Gastrocnemius medialis (tissue), 4 donors: ENCODE measurements at regions not wholly inside any gene's neighbourhood (a gene's known extent, or its start where the extent isn't known, plus 50 kb on each side); places are given as distances from the start of the nearest gene placed in this dataset.

Experiments
- CTCF ChIP-seq, 5 experiments: fragments of 450-650 bp in 3 of 5; fragments of 200-600 bp in 2 of 5; sonication (generic) in 2 of 5; IDR thresholded peaks in 4 of 5; conservative IDR thresholded peaks in 1 of 5; 1 replicate in 4 of 5; 2 replicates in 1 of 5; pipeline ENCODE4 v1.5.1; 2016 to 2019; ENCODE audit warnings: antibody characterized with exemption in 5 of 5, mild to moderate bottlenecking in 3 of 5, moderate library complexity in 3 of 5
- POLR2A ChIP-seq, 2 donors: fragments of 450-650 bp; IDR thresholded peaks; one replicate each; pipeline ENCODE4 v1.6.1; 2017; ENCODE audit warnings: antibody characterized with exemption in 2 of 2, mild to moderate bottlenecking in 2 of 2, moderate library complexity in 2 of 2

DNA sequence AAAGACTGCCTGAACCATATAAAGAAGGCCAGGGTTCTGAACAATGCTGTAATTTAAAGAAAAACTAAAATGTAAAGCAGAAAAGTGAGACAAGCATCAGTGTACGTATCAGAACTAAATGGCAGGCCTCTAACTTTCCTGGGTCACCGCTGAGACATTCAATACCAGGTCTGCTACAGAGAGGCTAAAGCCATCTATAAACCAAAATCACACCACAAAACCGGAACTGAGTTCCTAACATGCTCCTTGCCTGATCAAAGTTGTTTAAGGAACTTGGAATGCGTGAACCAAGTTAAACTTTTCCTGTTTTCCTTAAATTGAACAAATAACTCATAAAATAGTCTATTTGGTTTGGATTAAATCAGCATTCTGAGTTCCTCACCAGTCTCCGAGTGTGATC, 55.3 kb upstream of the TECRL start:
- TF ChIP-seq CTCF (IDR thresholded peaks at IDR 0.05 in 4 of 5, conservative IDR thresholded peaks at IDR 0.05 in 1 of 5) (no peak), POLR2A (IDR thresholded peaks at IDR 0.05) (no peak)
